ENCODE measurements at regions not wholly inside any gene's neighbourhood (a gene's known extent, or its start where the extent isn't known, plus 50 kb on each side); places are given as distances from the start of the nearest gene placed in this dataset.
A peak's percentile ranks its signal among the peaks of the same experiment; 100 is the strongest.
"Not testable (repeated sequence)": the region's sequence is repeated elsewhere in the genome, so short reads cannot be mapped to it uniquely, and the experiment has no call there.

- DNase-seq: no peak
Measured at GRCh38 chrY:8151561-8151960, 1185.7 kb upstream of the TSPY4 start.

GRCh38 chrY:8128578-8128977, 1208.7 kb upstream of the TSPY4 start:
- peak in 1 of 56 donors; percentile 0 for DNase-seq

- DNase-seq: no peak
Measured at GRCh38 chrY:8125907-8126571, 1211.2 kb upstream of the TSPY4 start.

- no peak for DNase-seq
Measured at GRCh38 chrY:8121825-8122224, 1210.3 kb upstream of the AMELY start.

- no peak for DNase-seq
Measured at GRCh38 chrY:8094429-8094828, 1182.9 kb upstream of the AMELY start.

GRCh38 chrY:8092926-8093325, 1181.4 kb upstream of the AMELY start:
- DNase-seq: no peak

- DNase-seq: no peak
Measured at GRCh38 chrY:8085925-8086324, 1174.4 kb upstream of the AMELY start.

GRCh38 chrY:8084192-8084591, 1172.6 kb upstream of the AMELY start:
- DNase-seq: no peak

GRCh38 chrY:8081151-8081550, 1169.6 kb upstream of the AMELY start:
- DNase-seq: no peak

- DNase-seq: no peak
Measured at GRCh38 chrY:8065220-8065619, 1153.7 kb upstream of the AMELY start.

- DNase-seq: no peak
Measured at GRCh38 chrY:8064500-8064899, 1152.9 kb upstream of the AMELY start.

GRCh38 chrY:8063973-8064372, 1152.4 kb upstream of the AMELY start:
- no peak for DNase-seq

GRCh38 chrY:8058613-8059012, 1147.1 kb upstream of the AMELY start:
- DNase-seq: no peak

- DNase-seq: no peak
Measured at GRCh38 chrY:8051340-8051739, 1139.8 kb upstream of the AMELY start.

- no peak for DNase-seq
Measured at GRCh38 chrY:8041238-8041637, 1129.7 kb upstream of the AMELY start.

GRCh38 chrY:8036563-8036962, 1125.0 kb upstream of the AMELY start:
- DNase-seq: no peak

GRCh38 chrY:8035653-8036052, 1124.1 kb upstream of the AMELY start:
- no peak for DNase-seq

GRCh38 chrY:8034673-8035072, 1123.1 kb upstream of the AMELY start:
- no peak for DNase-seq

- no peak for DNase-seq
Measured at GRCh38 chrY:8033200-8033599, 1121.6 kb upstream of the AMELY start.

- no peak for DNase-seq
Measured at GRCh38 chrY:8020540-8020939, 1109.0 kb upstream of the AMELY start.

GRCh38 chrY:8011515-8011914, 1100.0 kb upstream of the AMELY start:
- DNase-seq: no peak

GRCh38 chrY:8004196-8004595, 1092.6 kb upstream of the AMELY start:
- no peak for DNase-seq

- no peak for DNase-seq
Measured at GRCh38 chrY:7996726-7997125, 1085.2 kb upstream of the AMELY start.

GRCh38 chrY:7994781-7995180, 1083.2 kb upstream of the AMELY start:
- not testable (repeated sequence) for DNase-seq

Data from amygdala (tissue), 56 donors.